GM10248 (cell line): ENCODE measurements at regions not wholly inside any gene's neighbourhood (a gene's known extent, or its start where the extent isn't known, plus 50 kb on each side); places are given as distances from the start of the nearest gene placed in this dataset.
"Not testable (repeated sequence)": the region's sequence is repeated elsewhere in the genome, so short reads cannot be mapped to it uniquely, and the experiment has no call there.

ENCODE experiments used
- CTCF ChIA-PET: fragments of 300-600 bp; sonication (Branson Sonifier 250); formaldehyde crosslinking; extraction: SDS; loops from one replicate; lab custom pipeline; 2021; ENCODE audit warnings: antibody characterized with exemption; lab: Yijun Ruan, JAX
- POLR2A ChIA-PET: fragments of 350-650 bp; sonication (Branson Sonifier 250); formaldehyde crosslinking; extraction: SDS; loops from one replicate; lab custom pipeline; 2020; ENCODE audit warnings: antibody characterized with exemption; lab: Yijun Ruan, JAX
- DNase-seq: peaks from one replicate; pipeline ENCODE4 v3.0.0; 2012; ENCODE audit errors: extremely low spot score
- TF ChIP-seq, protein P1 (sequence below): IDR thresholded peaks from 2 replicates; pipeline ENCODE4 v1.5.1; 2012; ENCODE audit warnings: mild to moderate bottlenecking, low read depth; ENCODE audit errors: extremely low read depth, missing control alignments, control extremely low read depth

DNA sequence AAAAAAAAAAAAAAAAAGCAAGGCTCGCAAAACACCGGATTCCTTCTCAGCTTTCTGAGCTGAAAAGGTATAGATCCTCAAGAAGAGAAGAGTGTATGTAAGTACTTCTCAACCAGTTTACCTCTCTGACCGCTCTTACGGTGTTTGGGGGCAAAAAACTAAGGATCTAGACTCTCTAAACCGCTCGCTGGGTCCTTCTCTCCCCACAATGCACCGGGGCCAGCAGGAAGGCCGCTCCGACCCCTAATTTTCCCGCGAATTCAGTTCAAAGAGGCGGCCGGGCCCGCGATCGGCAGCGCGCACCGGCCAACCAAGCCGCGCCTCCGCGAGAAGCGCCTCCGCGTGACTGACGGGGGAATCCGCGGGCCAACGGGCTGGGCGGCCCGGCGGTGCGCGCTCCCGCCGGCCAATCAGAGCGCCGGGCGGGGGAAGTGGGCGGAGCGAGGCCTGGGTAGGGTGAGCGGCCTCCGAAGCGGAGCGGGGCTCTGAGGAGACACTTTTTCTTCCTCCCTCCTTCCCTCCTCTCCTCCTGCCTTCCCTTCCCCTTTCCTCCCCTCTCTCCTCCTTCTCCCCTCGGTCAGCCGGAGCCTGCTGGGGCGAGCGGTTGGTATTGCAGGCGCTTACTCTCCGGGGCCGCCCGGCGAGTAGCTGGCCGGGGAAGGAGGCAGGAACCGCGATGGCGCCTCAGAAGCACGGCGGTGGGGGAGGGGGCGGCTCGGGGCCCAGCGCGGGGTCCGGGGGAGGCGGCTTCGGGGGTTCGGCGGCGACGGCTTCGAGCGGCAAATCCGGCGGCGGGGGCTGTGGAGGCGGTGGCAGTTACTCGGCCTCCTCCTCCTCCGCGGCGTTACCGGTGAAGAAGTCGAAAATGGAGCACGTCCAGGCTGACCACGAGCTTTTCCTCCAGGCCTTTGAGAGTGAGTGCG is 93.0 kb downstream of the CRLF3 start:
- POLR2A ChIA-PET, result interaction anchor here (0.6 kb wide), 1 partner anchor 422 kb away, joined by 3 read pairs; no protein-coding TSS in a partner anchor
- peak; percentile 44 for DNase-seq
- CTCF ChIA-PET, result interaction anchor here (1.2 kb wide), 1 partner anchor 17 kb away, joined by 3 read pairs; no protein-coding TSS in a partner anchor

DNA sequence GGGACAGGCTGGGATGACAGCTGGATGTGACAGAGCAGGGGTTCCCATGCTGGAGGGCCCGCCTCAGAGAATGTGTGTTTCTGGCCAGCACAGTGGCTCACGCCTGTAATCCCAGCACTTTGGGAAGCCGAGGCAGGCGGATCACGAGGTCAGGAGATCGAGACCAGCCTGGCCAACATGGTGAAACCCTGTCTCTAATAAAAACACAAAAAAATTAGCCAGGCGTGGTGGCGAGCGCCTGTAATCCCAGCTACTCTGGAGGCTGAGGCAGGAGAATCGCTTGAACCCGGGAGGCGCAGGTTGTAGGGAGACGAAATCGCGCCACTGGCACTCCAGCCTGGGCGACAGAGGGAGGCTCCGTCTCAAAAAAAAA is 93.7 kb downstream of the CRLF3 start:
- DNase-seq, result not testable (repeated sequence)
- POLR2A ChIA-PET, result interaction anchor here (0.6 kb wide), 1 partner anchor 422 kb away, joined by 3 read pairs; no protein-coding TSS in a partner anchor
- CTCF ChIA-PET, result interaction anchor here (1.2 to 2.1 kb wide), 2 partner anchors 12 to 16 kb away, joined by 3 to 7 read pairs; no protein-coding TSS in a partner anchor

DNA sequence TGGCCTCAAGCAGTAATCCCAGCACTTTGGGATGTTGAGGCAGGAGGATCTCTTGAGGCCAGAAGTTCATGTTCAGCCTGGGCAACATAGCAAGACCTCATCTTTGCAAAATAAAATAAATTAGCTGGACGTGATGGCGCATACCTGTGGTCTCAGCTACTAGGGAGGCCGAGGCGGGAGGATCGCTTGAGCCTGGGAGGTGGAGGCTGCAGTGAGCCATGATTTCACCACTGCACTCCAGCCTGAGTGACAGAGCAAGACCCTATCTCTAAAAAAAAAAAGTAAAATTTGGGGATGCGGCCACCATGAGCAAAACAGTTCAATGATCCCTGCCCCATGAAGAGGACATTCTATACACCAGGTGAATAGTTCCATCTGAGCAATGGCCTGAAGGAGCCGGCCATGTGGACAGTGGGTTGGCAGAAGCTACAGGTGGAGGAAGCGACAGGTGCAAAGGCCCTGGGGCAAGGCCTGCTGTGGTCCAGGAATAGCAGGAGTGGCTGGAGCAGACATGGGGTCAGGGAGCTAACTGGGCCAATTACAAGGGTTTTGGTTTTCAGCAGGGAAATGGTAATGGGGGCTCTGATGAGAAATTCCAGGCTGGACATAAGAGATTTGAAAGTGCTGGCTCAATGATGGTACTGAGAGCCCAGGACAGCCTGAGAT is 94.2 kb downstream of the CRLF3 start:
- CTCF ChIA-PET, result interaction anchor here (1.2 to 2.1 kb wide), 2 partner anchors 11 to 16 kb away, joined by 3 to 7 read pairs; no protein-coding TSS in a partner anchor
- POLR2A ChIA-PET, DNase-seq: not testable (repeated sequence)

DNA sequence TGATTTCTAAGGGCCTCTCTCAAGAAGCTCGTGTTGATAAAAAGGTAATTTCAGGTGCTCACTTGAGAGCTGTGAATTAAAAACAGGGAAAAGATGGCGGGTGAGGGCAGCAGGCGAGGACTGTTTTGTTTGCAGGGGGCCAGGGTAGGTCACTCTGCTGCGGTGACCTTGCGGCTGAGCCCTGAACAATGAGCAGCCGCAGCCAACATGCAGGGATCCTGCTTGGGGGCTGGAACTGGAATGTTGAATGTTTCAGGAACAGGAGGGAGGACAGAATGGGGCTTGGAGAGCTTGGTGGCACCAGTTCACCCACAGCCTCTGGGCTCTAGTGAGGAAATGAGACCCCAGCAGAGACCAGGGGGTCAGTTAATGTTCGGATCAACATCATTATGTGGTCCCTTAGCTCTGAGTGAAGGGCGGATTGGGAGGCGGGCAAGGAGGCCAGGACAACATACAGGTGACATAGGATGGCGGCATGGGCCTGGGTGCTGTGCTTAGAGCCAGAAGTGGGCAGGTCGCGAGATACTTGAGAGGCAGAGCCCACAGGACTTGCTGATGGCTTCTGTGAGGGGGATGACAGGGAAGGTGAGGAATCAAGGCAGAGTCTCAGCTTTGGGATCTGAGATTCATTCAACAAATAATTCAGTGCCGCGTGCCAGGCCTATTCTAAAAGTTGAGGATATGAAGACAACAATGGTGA is 94.9 kb downstream of the CRLF3 start:
- POLR2A ChIA-PET, DNase-seq: not testable (repeated sequence)
- CTCF ChIA-PET, result interaction anchor here (0.8 to 2.1 kb wide), 5 partner anchors 10 to 32 kb away, joined by 3 to 7 read pairs (median 4); no protein-coding TSS in a partner anchor

DNA sequence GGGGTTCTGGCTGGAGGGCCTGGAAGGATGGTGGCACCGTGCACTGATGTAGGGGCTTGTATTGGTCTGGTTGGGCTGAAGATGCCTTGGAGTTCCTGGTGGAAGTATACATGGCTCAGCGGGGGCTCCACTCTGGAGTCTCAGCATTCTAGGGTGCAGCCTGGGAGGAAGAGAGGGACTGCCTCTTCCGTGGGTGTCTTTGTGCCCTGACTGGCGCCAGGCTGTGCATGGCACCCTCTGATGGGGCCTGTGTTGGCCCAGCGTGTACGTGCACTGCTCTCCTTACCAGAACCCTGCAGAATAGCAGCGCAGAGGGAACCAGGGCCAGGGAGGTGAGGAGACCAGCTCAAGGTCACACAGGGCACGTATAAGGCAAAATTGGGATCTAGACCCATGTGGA is 97.0 kb downstream of the CRLF3 start:
- DNase-seq, POLR2A ChIA-PET, CTCF ChIA-PET: not testable (repeated sequence)

DNA sequence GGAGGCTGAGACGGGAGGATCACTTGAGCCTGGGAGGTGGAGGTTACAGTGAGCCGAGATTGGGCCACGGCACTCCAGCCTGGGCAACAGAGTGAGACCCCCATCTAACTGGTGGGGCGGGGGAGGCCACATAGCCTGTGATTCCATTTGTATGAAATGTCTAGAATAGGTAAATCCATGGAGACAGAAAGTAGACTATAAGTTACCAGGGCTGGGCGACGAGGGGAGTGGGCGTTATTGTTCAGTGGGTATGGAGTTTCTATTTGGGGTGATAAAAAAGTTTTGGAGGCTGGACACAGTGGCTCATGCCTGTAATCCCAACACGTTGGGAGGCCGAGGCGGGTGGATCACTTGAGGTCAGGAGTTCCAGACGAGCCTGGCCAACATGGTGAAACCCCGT is 97.8 kb downstream of the CRLF3 start:
- DNase-seq, POLR2A ChIA-PET: not testable (repeated sequence)
- CTCF ChIA-PET, result interaction anchor here (1.6 kb wide), 1 partner anchor 11 kb away, joined by 8 read pairs; no protein-coding TSS in a partner anchor

DNA sequence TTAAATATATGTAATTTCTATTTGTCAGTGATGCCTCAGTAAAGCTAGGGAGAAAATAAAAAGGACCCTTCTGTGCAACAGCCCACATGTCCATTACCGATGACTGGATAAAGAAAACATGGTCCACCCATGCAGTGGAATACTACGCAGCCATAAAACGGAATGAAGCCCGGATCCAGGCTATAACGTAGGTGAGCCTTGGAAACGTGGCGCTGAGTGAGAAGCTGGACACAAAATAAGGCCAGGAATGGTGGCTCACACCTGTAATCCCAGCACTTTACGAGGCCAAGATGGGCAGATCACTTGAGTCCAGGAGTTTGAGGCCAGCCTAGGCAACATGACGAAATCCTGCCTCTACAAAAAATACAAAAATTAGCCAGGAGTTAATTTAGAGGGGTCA is 98.2 kb downstream of the CRLF3 start:
- CTCF ChIA-PET, result interaction anchor here (1.6 kb wide), 1 partner anchor 10 kb away, joined by 8 read pairs; no protein-coding TSS in a partner anchor
- DNase-seq, POLR2A ChIA-PET: not testable (repeated sequence)

DNA sequence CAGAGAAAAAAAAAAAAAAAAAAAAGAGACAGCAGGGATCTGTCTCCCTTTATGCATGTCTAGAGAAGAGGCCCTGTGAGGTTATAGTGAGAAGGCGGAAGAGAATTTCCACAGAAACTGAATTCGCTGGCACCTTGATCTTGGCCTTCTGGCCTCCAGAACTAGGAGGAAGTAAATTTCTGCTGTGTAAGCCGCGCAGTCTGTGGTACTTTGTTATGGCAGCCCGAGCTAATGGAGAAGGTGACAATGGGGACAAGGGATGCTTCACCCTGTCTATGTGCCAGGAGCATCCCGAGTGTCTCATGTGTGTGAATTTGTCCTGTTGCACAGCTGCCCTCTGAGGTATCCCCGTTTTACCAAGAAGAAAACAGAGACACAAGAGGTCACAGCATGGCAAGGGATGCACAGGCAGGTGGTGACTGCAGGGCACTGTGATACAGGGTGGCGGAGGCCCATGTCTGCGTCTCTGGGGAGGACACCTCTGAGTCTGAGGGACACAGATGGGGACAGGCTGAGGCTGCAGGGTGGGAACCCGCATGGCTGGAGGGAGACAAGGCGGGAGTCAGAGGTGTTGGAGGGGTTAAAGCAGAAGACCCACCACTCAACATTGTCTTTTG is 100.3 kb downstream of the CRLF3 start:
- POLR2A ChIA-PET, DNase-seq, CTCF ChIA-PET: not testable (repeated sequence)

DNA sequence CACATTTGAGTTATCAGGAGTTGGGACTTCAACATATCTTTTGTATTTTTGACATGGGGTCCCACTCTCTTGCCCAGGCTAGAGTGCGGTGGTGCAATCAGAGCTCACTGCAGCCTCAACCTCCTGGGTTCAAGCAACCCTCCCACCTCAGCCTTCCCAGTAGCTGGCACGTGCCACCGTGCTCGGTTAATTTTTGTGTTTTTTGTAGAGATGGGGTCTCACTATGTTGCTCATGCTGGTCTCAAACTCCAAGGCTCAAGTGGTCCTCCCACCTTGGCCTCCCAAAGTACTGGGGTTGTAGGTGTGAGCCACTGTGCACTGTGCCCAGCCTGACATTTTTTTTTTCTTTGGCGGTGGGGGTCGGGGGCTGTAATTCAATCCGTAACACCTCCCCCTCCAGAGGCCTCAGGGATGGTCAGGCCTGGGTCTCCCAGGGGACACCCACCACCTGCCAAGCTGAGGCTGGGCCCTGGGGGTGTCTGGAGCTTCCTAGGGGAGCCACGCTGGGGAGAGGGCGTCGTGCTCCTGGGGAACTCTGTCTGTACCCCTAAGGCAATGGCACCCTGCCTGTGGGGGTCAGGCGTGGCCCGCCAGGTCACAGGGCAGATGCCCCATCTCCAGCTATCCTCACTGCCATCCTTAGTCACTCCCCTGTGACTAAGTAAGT is 102.2 kb downstream of the CRLF3 start:
- CTCF ChIA-PET, result interaction anchor here (1.3 kb wide), 1 partner anchor 245 kb away, joined by 3 read pairs; the partner anchor contains the start of gene GOSR1

DNA sequence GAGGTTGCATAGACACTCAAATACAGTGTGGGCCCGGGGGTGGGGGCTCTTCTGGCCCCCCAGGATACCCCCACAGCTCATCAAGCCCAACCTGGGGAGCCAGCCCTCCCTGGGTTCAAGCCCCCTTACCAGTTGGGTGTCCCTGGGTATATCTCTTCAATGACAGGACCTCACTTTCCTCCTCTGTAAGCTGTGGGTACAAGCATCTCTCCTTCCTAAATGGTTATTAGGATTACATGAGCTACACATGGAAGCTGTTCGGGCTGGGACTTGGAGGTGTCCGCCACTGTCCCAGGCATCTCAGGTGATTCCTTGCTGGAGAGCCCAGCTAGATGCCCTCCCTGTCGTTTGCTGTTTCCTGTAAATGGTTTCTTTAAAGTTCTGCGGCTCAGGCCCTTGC is 103.5 kb downstream of the CRLF3 start:
- DNase-seq, POLR2A ChIA-PET: not testable (repeated sequence)
- CTCF ChIA-PET, result interaction anchor here (1.2 to 3.0 kb wide), 2 partner anchors 211 to 245 kb away, joined by 4 to 14 read pairs; partner anchors contain the start of gene GOSR1

More for the DNA sequence above, 102.2 kb downstream of the CRLF3 start:
- POLR2A ChIA-PET, DNase-seq: not testable (repeated sequence)

DNA sequence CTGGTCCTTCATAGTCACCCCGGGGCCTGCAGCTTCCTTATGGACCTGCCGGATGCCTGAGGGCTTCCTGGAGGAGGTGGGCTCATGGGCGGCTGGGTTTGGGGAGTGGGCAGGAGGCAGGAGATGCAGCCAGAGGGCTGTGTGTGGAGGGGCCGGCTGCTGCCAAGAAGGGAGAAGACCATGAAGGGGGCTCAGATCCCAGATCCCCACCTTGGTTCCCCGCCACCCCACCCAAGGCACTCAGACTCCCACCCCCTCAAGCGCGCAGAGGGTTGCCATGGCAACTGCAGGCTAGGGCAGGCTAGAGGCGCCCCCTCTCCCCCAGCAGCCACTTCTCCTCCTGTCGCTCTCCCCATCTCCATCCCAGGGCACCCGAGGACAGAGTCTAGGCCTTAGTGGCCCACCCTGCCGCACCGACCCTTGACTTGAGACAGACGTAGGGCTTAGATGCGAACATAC is 104.5 kb downstream of the CRLF3 start:
- CTCF ChIA-PET, result interaction anchor here (1.2 to 3.0 kb wide), 4 partner anchors 10 to 244 kb away, joined by 4 to 14 read pairs (median 6); partner anchors contain the start of gene GOSR1
- TF ChIP-seq, protein P1, sequence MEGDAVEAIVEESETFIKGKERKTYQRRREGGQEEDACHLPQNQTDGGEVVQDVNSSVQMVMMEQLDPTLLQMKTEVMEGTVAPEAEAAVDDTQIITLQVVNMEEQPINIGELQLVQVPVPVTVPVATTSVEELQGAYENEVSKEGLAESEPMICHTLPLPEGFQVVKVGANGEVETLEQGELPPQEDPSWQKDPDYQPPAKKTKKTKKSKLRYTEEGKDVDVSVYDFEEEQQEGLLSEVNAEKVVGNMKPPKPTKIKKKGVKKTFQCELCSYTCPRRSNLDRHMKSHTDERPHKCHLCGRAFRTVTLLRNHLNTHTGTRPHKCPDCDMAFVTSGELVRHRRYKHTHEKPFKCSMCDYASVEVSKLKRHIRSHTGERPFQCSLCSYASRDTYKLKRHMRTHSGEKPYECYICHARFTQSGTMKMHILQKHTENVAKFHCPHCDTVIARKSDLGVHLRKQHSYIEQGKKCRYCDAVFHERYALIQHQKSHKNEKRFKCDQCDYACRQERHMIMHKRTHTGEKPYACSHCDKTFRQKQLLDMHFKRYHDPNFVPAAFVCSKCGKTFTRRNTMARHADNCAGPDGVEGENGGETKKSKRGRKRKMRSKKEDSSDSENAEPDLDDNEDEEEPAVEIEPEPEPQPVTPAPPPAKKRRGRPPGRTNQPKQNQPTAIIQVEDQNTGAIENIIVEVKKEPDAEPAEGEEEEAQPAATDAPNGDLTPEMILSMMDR, result no peak
- POLR2A ChIA-PET, result no interaction called here
- DNase-seq, result no peak
